ENCODE measurements at regions not wholly inside any gene's neighbourhood (a gene's known extent, or its start where the extent isn't known, plus 50 kb on each side); places are given as distances from the start of the nearest gene placed in this dataset.

DNA sequence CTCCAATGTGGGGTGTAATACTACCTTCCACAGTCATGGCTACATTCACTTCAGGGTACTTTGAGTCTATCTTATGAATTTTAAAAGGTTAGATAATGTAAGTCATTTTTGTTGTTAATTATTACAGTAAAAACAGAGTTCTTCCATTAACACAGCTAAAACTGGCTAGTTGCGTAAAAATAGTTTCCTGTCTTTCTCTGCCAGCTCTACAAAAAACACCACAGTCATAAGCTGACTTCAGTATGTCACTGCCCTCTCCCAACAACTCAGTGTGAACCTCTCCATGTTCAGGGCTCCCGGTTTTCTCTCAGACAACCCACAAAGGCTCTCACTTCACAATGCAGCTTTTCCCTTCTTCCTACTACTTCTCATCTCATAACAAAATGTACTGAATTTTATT lies 84.8 kb upstream of the ITGA1 start:
- TF ChIP-seq CTCF (IDR thresholded peaks at IDR 0.05; ENCODE audit: low read length) (no peak), EZH2 (optimal IDR thresholded peaks at IDR 0.05; ENCODE audit: low read depth, low read length) (no peak), EZH2phosphoT487 (IDR thresholded peaks at IDR 0.05; ENCODE audit: low read length) (no peak)
